Left colon (tissue), 2 donors: ENCODE measurements at regions not wholly inside any gene's neighbourhood (a gene's known extent, or its start where the extent isn't known, plus 50 kb on each side); places are given as distances from the start of the nearest gene placed in this dataset.
"Not testable (repeated sequence)": the region's sequence is repeated elsewhere in the genome, so short reads cannot be mapped to it uniquely, and the experiment has no call there.

Experiments used
- ATAC-seq: fragments of 200-7000 bp; cut with Tn5 transposase; one replicate; pipeline ENCODE4 v1.9.1; 2020; ENCODE audit warnings: mild to moderate bottlenecking, moderate library complexity
- DNase-seq, 2 donors: peaks; one replicate each; pipeline ENCODE4 v3.0.0-alpha.2; 2020
- intact Hi-C, 2 donors: fragments of 100-400 bp; cut with DNase I in 1 of 2; cut with micrococcal nuclease in 1 of 2; formaldehyde crosslinking; loops; one replicate each; pipeline versions ENCODE4 v1.11.2 to v1.14.0; 2022; cut with DNase I, micrococcal nuclease
- donor health status: DM: no; HTN: no; CAD: no.
- donor health status: DM: yes; HTN: yes; CAD: no.

GRCh38 chr2:67091681-67092080, 305.5 kb upstream of the ETAA1 start:
- intact Hi-C loops = no loop called here
- ATAC-seq (no peak), DNase-seq (no peak)

GRCh38 chr2:67095121-67095520, 302.0 kb upstream of the ETAA1 start:
- ATAC-seq = no peak
- DNase-seq = no peak
- intact Hi-C loops = no loop called here

- no peak for ATAC-seq
- intact Hi-C loops = no loop called here
- no peak for DNase-seq
These were observed 300.2 kb upstream of the ETAA1 start for GRCh38 chr2:67096886-67097285.

- no peak for ATAC-seq
- intact Hi-C loops = no loop called here
- no peak for DNase-seq
These were observed 294.0 kb upstream of the ETAA1 start for GRCh38 chr2:67103157-67103556.

GRCh38 chr2:67108231-67108630, 288.9 kb upstream of the ETAA1 start:
- DNase-seq (no peak), ATAC-seq (no peak)

GRCh38 chr2:67124531-67124930, 272.6 kb upstream of the ETAA1 start:
- intact Hi-C loops = no loop called here
- DNase-seq (no peak), ATAC-seq (no peak)

More at GRCh38 chr2:67108231-67108630, 288.9 kb upstream of the ETAA1 start:
- intact Hi-C loops = no loop called here

- DNase-seq (no peak), ATAC-seq (no peak)
- intact Hi-C loops = no loop called here
These were observed 266.4 kb upstream of the ETAA1 start for GRCh38 chr2:67130531-67131256.

- intact Hi-C loops = no loop called here
- DNase-seq (no peak), ATAC-seq (no peak)
These were observed 265.9 kb upstream of the ETAA1 start for GRCh38 chr2:67131257-67131609.

GRCh38 chr2:67132441-67132940, 264.6 kb upstream of the ETAA1 start:
- intact Hi-C loops, DNase-seq, ATAC-seq: not testable (repeated sequence)

- ATAC-seq (no peak), DNase-seq (no peak)
- intact Hi-C loops = no loop called here
These were observed 261.9 kb upstream of the ETAA1 start for GRCh38 chr2:67135208-67135607.

- ATAC-seq (no peak), DNase-seq (no peak)
- intact Hi-C loops = no loop called here
These were observed 259.4 kb upstream of the ETAA1 start for GRCh38 chr2:67137699-67138098.

GRCh38 chr2:67142071-67142470, 255.1 kb upstream of the ETAA1 start:
- intact Hi-C loops = no loop called here
- DNase-seq (no peak), ATAC-seq (no peak)

- DNase-seq (no peak), ATAC-seq (no peak)
- intact Hi-C loops = no loop called here
These were observed 254.4 kb upstream of the ETAA1 start for GRCh38 chr2:67142741-67143140.

GRCh38 chr2:67145851-67146250, 251.3 kb upstream of the ETAA1 start:
- ATAC-seq (no peak), DNase-seq (no peak)
- intact Hi-C loops = no loop called here

GRCh38 chr2:67156796-67157195, 240.3 kb upstream of the ETAA1 start:
- no peak for ATAC-seq
- DNase-seq = no peak
- intact Hi-C loops = no loop called here

- no peak for ATAC-seq
- DNase-seq = no peak
- intact Hi-C loops = no loop called here
These were observed 238.4 kb upstream of the ETAA1 start for GRCh38 chr2:67158718-67159117.

GRCh38 chr2:67159929-67160328, 237.2 kb upstream of the ETAA1 start:
- intact Hi-C loops = no loop called here
- no peak for ATAC-seq
- DNase-seq = no peak

- ATAC-seq (no peak), DNase-seq (no peak)
- intact Hi-C loops = no loop called here
These were observed 232.2 kb upstream of the ETAA1 start for GRCh38 chr2:67164771-67165522.

GRCh38 chr2:67165523-67165990, 231.6 kb upstream of the ETAA1 start:
- no peak for DNase-seq
- intact Hi-C loops = no loop called here
- ATAC-seq = no peak

- DNase-seq, intact Hi-C loops, ATAC-seq: not testable (repeated sequence)
These were observed 230.6 kb upstream of the ETAA1 start for GRCh38 chr2:67166511-67166910.
